Sigmoid colon (tissue), 6 donors: ENCODE measurements at regions not wholly inside any gene's neighbourhood (a gene's known extent, or its start where the extent isn't known, plus 50 kb on each side); places are given as distances from the start of the nearest gene placed in this dataset.

ENCODE experiments used
- DNase-seq: peaks from one replicate; pipeline ENCODE4 v3.0.0-alpha.2; 2019
- H3K27ac ChIP-seq, 4 donors: fragments of 200-600 bp; sonication (generic); one replicate each; pipeline ENCODE4 v1.5.1; 2016 to 2019; ENCODE audit warnings: mild to moderate bottlenecking in 1 of 4
- H3K27me3 ChIP-seq, 3 donors: fragments of 200-600 bp; sonication (generic); one replicate each; pipeline ENCODE4 v1.5.1; 2019; ENCODE audit warnings: mild to moderate bottlenecking in 1 of 3
- H3K36me3 ChIP-seq, 4 donors: fragments of 200-600 bp; sonication (generic); one replicate each; pipeline ENCODE4 v1.5.1; 2016 to 2019
- H3K4me1 ChIP-seq, 4 donors: fragments of 200-600 bp; sonication (generic); one replicate each; pipeline ENCODE4 v1.5.1; 2017 to 2019
- H3K4me3 ChIP-seq, 4 donors: fragments of 200-600 bp; sonication (generic); one replicate each; pipeline ENCODE4 v1.5.1; 2017 to 2019; ENCODE audit warnings: mild to moderate bottlenecking in 2 of 4, moderate library complexity in 1 of 4
- H3K9me3 ChIP-seq, 4 donors: fragments of 200-600 bp in 3 of 4; sonication (generic) in 3 of 4; one replicate each; pipeline versions ENCODE4 v1.5.1 to v1.6.1; 2013 to 2019
- EP300 ChIP-seq, 4 donors: sonication (generic); formaldehyde crosslinking; IDR thresholded peaks; one replicate each; pipeline ENCODE4 v1.6.1; 2017; ENCODE audit warnings: antibody characterized with exemption in 4 of 4
- POLR2A ChIP-seq, 2 donors: fragments of 450-650 bp; IDR thresholded peaks; one replicate each; pipeline ENCODE4 v1.6.1; 2016; ENCODE audit warnings: antibody characterized with exemption in 2 of 2, mild to moderate bottlenecking in 2 of 2, moderate library complexity in 2 of 2
- POLR2AphosphoS5 ChIP-seq, 4 donors: sonication (generic); formaldehyde crosslinking; IDR thresholded peaks; one replicate each; pipeline ENCODE4 v1.6.1; 2017; ENCODE audit warnings: antibody characterized with exemption in 4 of 4
- WGBS, 2 donors: extraction: QIAGEN DNeasy Blood & Tissue Kit; methylation state at CpG; one replicate each; pipeline ENCODE4 v1.1.7; 2013; 5-methylcytosine and 5-hydroxymethylcytosine counted together
- intact Hi-C: fragments of 100-400 bp; cut with DNase I; formaldehyde crosslinking; loops from one replicate; pipeline ENCODE4 v1.15.1; 2023
- TF ChIP-seq, protein P1 (sequence below), 4 experiments: fragments of 450-650 bp in 3 of 4; fragments of 200-600 bp in 1 of 4; IDR thresholded peaks; one replicate each; pipeline ENCODE4 v1.5.1; 2016 to 2019; ENCODE audit warnings: antibody characterized with exemption in 4 of 4, mild to moderate bottlenecking in 3 of 4, moderate library complexity in 2 of 4
- donor health status: healthy with polysubstance abuse.
- donor health status: healthy.

DNA sequence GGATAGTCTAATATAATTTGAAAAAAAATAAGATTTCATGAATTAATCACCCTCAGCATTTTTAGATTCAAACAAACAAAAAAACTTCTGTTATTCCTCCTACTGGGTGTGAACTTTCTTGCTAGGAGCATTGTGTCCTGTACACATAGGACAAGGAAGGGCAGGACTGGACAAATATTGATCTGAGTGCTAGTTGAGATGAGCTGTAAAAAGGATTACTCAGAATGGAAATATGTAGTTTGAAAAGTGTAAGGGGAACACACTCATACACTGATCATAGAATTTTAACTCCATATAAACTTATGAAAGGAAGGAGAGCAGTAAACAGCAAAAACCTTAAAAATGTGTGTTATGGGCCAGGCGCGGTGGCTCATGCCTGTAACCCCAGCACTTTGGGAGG lies 156.5 kb upstream of the ZNF648 start:
- H3K36me3 ChIP-seq = no peaks in the 10 kb centered on the region
- TF ChIP-seq EP300 (IDR thresholded peaks at IDR 0.05) (no peak), POLR2A (IDR thresholded peaks at IDR 0.05) (no peak), POLR2AphosphoS5 (IDR thresholded peaks at IDR 0.05) (no peak)
- TF ChIP-seq, protein P1, sequence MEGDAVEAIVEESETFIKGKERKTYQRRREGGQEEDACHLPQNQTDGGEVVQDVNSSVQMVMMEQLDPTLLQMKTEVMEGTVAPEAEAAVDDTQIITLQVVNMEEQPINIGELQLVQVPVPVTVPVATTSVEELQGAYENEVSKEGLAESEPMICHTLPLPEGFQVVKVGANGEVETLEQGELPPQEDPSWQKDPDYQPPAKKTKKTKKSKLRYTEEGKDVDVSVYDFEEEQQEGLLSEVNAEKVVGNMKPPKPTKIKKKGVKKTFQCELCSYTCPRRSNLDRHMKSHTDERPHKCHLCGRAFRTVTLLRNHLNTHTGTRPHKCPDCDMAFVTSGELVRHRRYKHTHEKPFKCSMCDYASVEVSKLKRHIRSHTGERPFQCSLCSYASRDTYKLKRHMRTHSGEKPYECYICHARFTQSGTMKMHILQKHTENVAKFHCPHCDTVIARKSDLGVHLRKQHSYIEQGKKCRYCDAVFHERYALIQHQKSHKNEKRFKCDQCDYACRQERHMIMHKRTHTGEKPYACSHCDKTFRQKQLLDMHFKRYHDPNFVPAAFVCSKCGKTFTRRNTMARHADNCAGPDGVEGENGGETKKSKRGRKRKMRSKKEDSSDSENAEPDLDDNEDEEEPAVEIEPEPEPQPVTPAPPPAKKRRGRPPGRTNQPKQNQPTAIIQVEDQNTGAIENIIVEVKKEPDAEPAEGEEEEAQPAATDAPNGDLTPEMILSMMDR (IDR thresholded peaks at IDR 0.05) = no peak
- WGBS, 2 donors = 32 to 86% methylated on average over 2 of the region's 2 CpGs
- DNase-seq = no peak
- H3K9me3 ChIP-seq = peaks cover 0 to 4% (median 0%) of the 10 kb centered on the region in 4 donors
- no peaks in the 10 kb centered on the region for H3K4me1 ChIP-seq
- no peaks in the 10 kb centered on the region for H3K27me3 ChIP-seq
- intact Hi-C loops = no loop called here
- H3K4me3 ChIP-seq = no peak overlapping the region
- no peak overlapping the region for H3K27ac ChIP-seq

GRCh38 chr1:182217071-182217470 lies 155.6 kb upstream of the ZNF648 start:
- TF ChIP-seq EP300 (IDR thresholded peaks at IDR 0.05) = no peak
- no peak for TF ChIP-seq POLR2A (IDR thresholded peaks at IDR 0.05)
- TF ChIP-seq POLR2AphosphoS5 (IDR thresholded peaks at IDR 0.05) = no peak
- TF ChIP-seq, protein P1 (IDR thresholded peaks at IDR 0.05) = no peak

DNA sequence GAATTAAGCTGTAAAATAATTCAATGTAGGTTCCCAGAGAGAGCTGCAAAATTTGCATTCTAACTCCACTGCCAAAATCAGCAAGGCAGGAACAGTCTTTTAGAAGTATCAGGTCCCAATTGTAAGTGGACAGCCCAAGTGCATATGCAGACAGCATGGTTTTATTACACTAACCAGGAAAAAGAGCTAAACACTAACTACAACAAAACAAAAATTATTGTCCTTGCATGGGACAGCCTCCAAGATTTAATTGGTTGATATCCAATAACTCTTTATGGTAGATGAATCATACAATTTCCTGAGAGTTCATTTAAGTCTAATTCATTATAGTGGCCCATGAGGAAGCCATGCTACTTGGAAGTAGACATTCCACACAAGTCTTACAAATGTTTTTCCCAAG lies 154.3 kb upstream of the ZNF648 start:
- intact Hi-C loops = no loop called here
- H3K27me3 ChIP-seq = no peaks in the 10 kb centered on the region
- H3K36me3 ChIP-seq = no peaks in the 10 kb centered on the region

More at GRCh38 chr1:182217071-182217470, 155.6 kb upstream of the ZNF648 start:
- Histone ChIP-seq H3K27me3 (no peaks in the 10 kb centered on the region), H3K27ac (no peak overlapping the region), H3K4me1 (no peaks in the 10 kb centered on the region), H3K9me3 (peaks cover 0 to 4% (median 0%) of the 10 kb centered on the region in 4 donors), H3K4me3 (no peak overlapping the region), H3K36me3 (no peaks in the 10 kb centered on the region)
- WGBS, 2 donors = 97 to 98% methylated on average over 3 of the region's 3 CpGs
- intact Hi-C loops = no loop called here
- no peak for DNase-seq

DNA sequence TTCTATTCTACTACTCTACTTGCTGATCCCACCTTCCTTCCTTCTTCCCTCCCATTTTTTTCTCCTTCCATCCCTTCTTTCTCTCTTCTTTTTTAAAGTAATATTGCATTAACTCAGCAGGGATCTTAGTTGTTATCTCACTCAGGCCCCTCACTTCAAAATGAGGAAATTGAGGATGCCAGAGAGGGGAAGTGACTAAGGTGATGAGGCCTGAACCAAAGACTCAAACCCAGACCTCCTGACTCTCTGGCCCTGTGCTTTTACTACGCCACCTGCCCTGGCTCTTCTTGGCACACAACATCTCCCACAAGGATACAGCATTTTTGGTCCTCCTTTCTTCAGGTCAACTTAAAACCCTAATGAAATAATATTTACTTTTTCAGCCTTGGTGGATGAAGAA lies 151.7 kb upstream of the ZNF648 start:
- intact Hi-C loops = no loop called here
- Histone ChIP-seq H3K4me1 (no peaks in the 10 kb centered on the region), H3K27me3 (no peaks in the 10 kb centered on the region), H3K4me3 (no peak overlapping the region), H3K27ac (no peak overlapping the region), H3K36me3 (no peaks in the 10 kb centered on the region), H3K9me3 (no peaks in the 10 kb centered on the region)
- DNase-seq = no peak
- WGBS, 2 donors = 86 to 90% methylated on average over 1 of the region's 1 CpG
- TF ChIP-seq POLR2AphosphoS5 (IDR thresholded peaks at IDR 0.05) (no peak), EP300 (IDR thresholded peaks at IDR 0.05) (no peak)
- TF ChIP-seq, protein P1 (IDR thresholded peaks at IDR 0.05) = no peak

More for the DNA sequence above, 154.3 kb upstream of the ZNF648 start:
- no peak overlapping the region for H3K27ac ChIP-seq
- no peaks in the 10 kb centered on the region for H3K4me1 ChIP-seq
- H3K9me3 ChIP-seq = no peaks in the 10 kb centered on the region
- DNase-seq = no peak
- no peak overlapping the region for H3K4me3 ChIP-seq
- no peak for TF ChIP-seq POLR2A (IDR thresholded peaks at IDR 0.05)

DNA sequence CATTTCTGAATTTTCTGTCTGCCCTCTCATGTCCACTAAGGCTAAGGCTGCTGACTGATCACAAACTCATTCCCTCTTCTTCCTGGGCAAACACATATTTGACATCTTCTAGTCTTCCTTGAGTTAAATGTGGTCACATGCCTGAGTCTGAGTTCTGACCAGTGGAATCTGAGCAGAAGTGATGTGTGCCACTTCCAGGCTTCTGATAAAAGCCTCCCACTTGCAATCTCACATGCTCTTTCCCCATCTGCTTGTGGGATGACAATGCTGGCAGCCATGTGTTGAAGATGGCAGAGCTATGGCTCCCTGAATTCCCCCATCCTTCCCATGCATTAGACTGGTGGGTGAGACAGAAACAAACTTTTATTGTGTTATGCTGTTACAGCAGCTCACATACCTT lies 149.9 kb upstream of the ZNF648 start:
- peaks cover 0 to 14% (median 9%) of the 10 kb centered on the region in 4 donors for H3K4me1 ChIP-seq
- no peaks in the 10 kb centered on the region for H3K36me3 ChIP-seq
- no peaks in the 10 kb centered on the region for H3K9me3 ChIP-seq
- TF ChIP-seq POLR2AphosphoS5 (IDR thresholded peaks at IDR 0.05) (no peak), EP300 (IDR thresholded peaks at IDR 0.05) (no peak), POLR2A (IDR thresholded peaks at IDR 0.05) (no peak)
- TF ChIP-seq, protein P1 (IDR thresholded peaks at IDR 0.05) = no peak
- no peak for DNase-seq
- no peaks in the 10 kb centered on the region for H3K27me3 ChIP-seq
- H3K4me3 ChIP-seq = no peak overlapping the region
- intact Hi-C loops = no loop called here
- no peak overlapping the region for H3K27ac ChIP-seq
